ENCODE measurements at regions not wholly inside any gene's neighbourhood (a gene's known extent, or its start where the extent isn't known, plus 50 kb on each side); places are given as distances from the start of the nearest gene placed in this dataset.
"Not testable (repeated sequence)": the region's sequence is repeated elsewhere in the genome, so short reads cannot be mapped to it uniquely, and the experiment has no call there.

GRCh38 chr3:5035113-5035512 lies 55.9 kb downstream of the BHLHE40 start:
- no peak for DNase-seq (ENCODE audit: low read depth)
- in situ Hi-C loops (cut with HindIII; ENCODE audit: low pct_unique_long_range_greater_than_20kb, low sequenced_read_pairs), result no loop called here

DNA sequence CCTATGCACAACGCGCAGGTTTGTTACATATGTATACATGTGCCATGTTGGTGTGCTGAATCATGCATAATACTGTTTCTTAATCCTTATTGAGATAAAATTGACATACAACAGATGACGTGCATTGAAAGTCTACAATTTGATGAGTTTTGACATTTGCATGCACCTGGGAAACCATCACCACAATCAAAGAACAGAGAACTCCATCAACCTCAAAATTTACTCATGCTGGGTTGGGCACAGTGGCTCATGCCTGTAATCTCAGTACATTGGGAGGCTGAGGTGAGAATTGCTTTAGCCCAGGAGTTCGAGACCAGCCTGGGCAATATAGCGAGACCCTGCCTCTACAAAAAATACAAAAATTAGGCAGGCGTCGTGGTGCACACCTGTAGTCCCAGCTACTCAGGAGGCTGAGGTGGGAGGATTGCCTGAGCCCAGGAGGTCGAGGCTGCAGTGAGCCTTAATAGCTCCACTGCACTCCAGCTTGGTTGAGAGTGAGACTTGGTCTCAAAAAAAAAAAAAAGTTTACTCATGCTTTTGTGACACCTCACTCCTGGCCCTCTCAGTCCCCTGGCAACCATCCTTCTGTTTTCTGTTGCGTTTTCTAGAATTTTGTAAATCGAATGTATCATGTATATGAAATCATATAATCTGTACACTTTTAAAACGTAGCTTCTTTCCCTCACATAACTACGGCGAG lies 56.6 kb downstream of the BHLHE40 start:
- in situ Hi-C loops (cut with HindIII; ENCODE audit: low pct_unique_long_range_greater_than_20kb, low sequenced_read_pairs), result no loop called here
- DNase-seq (ENCODE audit: low read depth), result no peak

- in situ Hi-C loops (cut with HindIII; ENCODE audit: low pct_unique_long_range_greater_than_20kb, low sequenced_read_pairs), result no loop called here
These were observed 57.1 kb downstream of the BHLHE40 start for GRCh38 chr3:5036392-5036766.

GRCh38 chr3:5036858-5037257 lies 57.6 kb downstream of the BHLHE40 start:
- no peak for DNase-seq (ENCODE audit: low read depth)
- in situ Hi-C loops (cut with HindIII; ENCODE audit: low pct_unique_long_range_greater_than_20kb, low sequenced_read_pairs), result no loop called here

More at GRCh38 chr3:5036392-5036766, 57.1 kb downstream of the BHLHE40 start:
- DNase-seq (ENCODE audit: low read depth), result no peak

DNA sequence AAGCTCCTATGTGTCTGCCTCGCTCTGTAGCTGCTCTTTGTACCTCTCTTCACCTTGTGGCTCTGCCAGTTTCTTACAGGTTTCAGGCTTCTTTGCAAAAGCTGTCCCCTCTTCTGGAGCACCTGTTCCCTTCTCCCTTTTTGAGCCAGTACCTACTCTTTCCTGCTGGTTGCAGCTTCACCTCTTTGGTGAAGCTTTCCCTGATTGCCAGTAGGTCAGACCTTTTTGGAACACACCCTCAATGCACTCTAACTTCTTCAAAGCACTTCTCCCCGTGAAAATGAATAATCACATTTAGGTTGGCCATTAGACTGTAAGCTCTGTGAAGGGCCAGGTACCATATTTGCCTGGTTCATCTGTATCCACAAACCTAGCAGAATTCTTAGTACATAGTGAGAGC lies 60.3 kb downstream of the BHLHE40 start:
- no peak for DNase-seq (ENCODE audit: low read depth)
- in situ Hi-C loops (cut with HindIII; ENCODE audit: low pct_unique_long_range_greater_than_20kb, low sequenced_read_pairs), result no loop called here

- in situ Hi-C loops (cut with HindIII; ENCODE audit: low pct_unique_long_range_greater_than_20kb, low sequenced_read_pairs), result no loop called here
- DNase-seq (ENCODE audit: low read depth), result no peak
These were observed 62.1 kb downstream of the BHLHE40 start for GRCh38 chr3:5041315-5041714.

- DNase-seq (ENCODE audit: low read depth), result no peak
- in situ Hi-C loops (cut with HindIII; ENCODE audit: low pct_unique_long_range_greater_than_20kb, low sequenced_read_pairs), result no loop called here
These were observed 66.7 kb downstream of the BHLHE40 start for GRCh38 chr3:5045961-5046360.

- in situ Hi-C loops (cut with HindIII; ENCODE audit: low pct_unique_long_range_greater_than_20kb, low sequenced_read_pairs), result no loop called here
- no peak for DNase-seq (ENCODE audit: low read depth)
These were observed 68.7 kb downstream of the BHLHE40 start for GRCh38 chr3:5047764-5048419.

DNA sequence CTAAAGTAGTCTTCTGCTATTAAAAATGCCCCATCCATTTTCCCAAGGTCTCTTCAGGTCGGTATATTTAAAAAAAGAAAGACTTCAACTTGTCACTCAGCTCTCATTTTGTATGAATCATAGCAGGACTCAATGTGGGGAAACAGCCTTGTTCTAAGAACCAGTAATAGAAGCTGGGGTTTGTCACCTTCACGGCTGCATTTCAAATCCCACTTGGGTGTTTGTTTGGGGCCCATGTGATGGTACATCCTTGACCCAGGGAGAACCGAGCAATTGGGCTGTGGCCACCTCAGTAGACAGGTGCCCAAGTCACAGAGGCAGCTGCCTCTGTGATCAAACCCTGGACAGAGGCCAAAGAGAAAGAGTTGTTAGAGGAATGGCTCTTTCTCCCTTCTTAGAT lies 70.3 kb upstream of the ARL8B start:
- DNase-seq (ENCODE audit: low read depth), result no peak
- in situ Hi-C loops (cut with HindIII; ENCODE audit: low pct_unique_long_range_greater_than_20kb, low sequenced_read_pairs), result no loop called here

- in situ Hi-C loops (cut with HindIII; ENCODE audit: low pct_unique_long_range_greater_than_20kb, low sequenced_read_pairs), result no loop called here
- no peak for DNase-seq (ENCODE audit: low read depth)
These were observed 69.8 kb upstream of the ARL8B start for GRCh38 chr3:5052247-5052646.

- no peak for DNase-seq (ENCODE audit: low read depth)
- in situ Hi-C loops (cut with HindIII; ENCODE audit: low pct_unique_long_range_greater_than_20kb, low sequenced_read_pairs), result no loop called here
These were observed 68.9 kb upstream of the ARL8B start for GRCh38 chr3:5053021-5053831.

- DNase-seq (ENCODE audit: low read depth), result no peak
- in situ Hi-C loops (cut with HindIII; ENCODE audit: low pct_unique_long_range_greater_than_20kb, low sequenced_read_pairs), result no loop called here
These were observed 68.0 kb upstream of the ARL8B start for GRCh38 chr3:5054098-5054497.

GRCh38 chr3:5054579-5054978 lies 67.5 kb upstream of the ARL8B start:
- in situ Hi-C loops (cut with HindIII; ENCODE audit: low pct_unique_long_range_greater_than_20kb, low sequenced_read_pairs); DNase-seq (ENCODE audit: low read depth): not testable (repeated sequence)

- in situ Hi-C loops (cut with HindIII; ENCODE audit: low pct_unique_long_range_greater_than_20kb, low sequenced_read_pairs), result no loop called here
- DNase-seq (ENCODE audit: low read depth), result no peak
These were observed 66.6 kb upstream of the ARL8B start for GRCh38 chr3:5055357-5056110.

GRCh38 chr3:5056111-5056391 lies 66.0 kb upstream of the ARL8B start:
- in situ Hi-C loops (cut with HindIII; ENCODE audit: low pct_unique_long_range_greater_than_20kb, low sequenced_read_pairs), result no loop called here
- no peak for DNase-seq (ENCODE audit: low read depth)

- DNase-seq (ENCODE audit: low read depth), result no peak
- in situ Hi-C loops (cut with HindIII; ENCODE audit: low pct_unique_long_range_greater_than_20kb, low sequenced_read_pairs), result no loop called here
These were observed 64.8 kb upstream of the ARL8B start for GRCh38 chr3:5057272-5057671.

GRCh38 chr3:5057857-5058324 lies 64.2 kb upstream of the ARL8B start:
- in situ Hi-C loops (cut with HindIII; ENCODE audit: low pct_unique_long_range_greater_than_20kb, low sequenced_read_pairs), result no loop called here

DNA sequence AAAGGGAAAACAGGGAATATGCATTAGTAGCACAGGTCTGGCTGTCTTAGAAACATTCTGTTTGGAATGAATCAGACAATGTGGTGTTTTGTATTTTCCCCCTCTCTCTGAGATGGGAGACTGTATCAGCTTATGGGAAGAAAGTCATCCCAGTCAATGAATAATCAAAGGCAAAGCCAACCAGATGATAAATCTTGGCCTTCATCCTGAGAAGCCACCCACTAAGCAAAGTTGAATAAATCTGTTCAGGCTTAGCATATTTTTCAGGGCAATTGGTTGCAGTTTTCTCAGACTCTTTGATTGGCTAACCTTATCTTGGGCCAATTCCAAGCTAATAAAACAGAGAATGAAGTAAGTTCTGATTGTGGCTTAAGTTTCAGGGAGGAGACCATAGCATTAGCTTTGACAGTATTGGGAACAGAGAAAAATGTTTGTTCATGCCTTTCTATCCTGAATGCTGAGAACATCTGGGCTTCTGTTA lies 63.6 kb upstream of the ARL8B start:
- in situ Hi-C loops (cut with HindIII; ENCODE audit: low pct_unique_long_range_greater_than_20kb, low sequenced_read_pairs), result no loop called here
- no peak for DNase-seq (ENCODE audit: low read depth)

More at GRCh38 chr3:5057857-5058324, 64.2 kb upstream of the ARL8B start:
- peak; percentile 30 for DNase-seq (ENCODE audit: low read depth)

DNA sequence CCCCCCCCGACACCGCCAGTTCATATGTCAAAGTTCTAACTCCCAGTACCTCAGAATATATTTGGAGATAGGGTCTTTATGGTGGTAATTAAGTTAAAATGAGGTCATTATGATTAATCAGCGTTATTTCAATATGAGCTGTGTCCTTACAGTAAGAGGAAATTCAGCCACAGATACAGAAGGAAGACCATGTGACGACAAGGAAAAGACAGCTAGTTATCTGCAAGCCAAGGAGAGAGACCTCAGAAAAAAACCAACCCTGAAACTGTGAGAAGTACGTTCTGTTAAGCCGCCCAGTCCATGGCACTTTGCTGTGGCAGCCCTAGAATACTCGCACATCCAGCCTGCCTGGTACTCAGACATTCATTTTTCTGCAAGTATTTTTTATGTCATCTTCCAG lies 62.3 kb upstream of the ARL8B start:
- in situ Hi-C loops (cut with HindIII; ENCODE audit: low pct_unique_long_range_greater_than_20kb, low sequenced_read_pairs), result no loop called here
- no peak for DNase-seq (ENCODE audit: low read depth)

Measured in Caki2 (cell line).